ENCODE measurements at regions not wholly inside any gene's neighbourhood (a gene's known extent, or its start where the extent isn't known, plus 50 kb on each side); places are given as distances from the start of the nearest gene placed in this dataset. TPM values are rescaled to one million over a fixed set of nuclear protein-coding genes. Genes with fewer than 3 reads are reported as not detected.

GRCh38 chr10:79012567-79012966, 56.2 kb upstream of the ZMIZ1 start:
- H3K4me3 ChIP-seq (ENCODE audit: low read depth, low read length) = no peak overlapping the region
- TF ChIP-seq CTCF (IDR thresholded peaks at IDR 0.05; ENCODE audit: insufficient read depth, low read depth, low read length) = no peak
- DNase-seq (ENCODE audit: low read depth) = no peak

GRCh38 chr10:79013406-79013987, 55.3 kb upstream of the ZMIZ1 start:
- H3K4me3 ChIP-seq (ENCODE audit: low read depth, low read length) = no peak overlapping the region
- no peak for DNase-seq (ENCODE audit: low read depth)
- TF ChIP-seq CTCF (IDR thresholded peaks at IDR 0.05; ENCODE audit: insufficient read depth, low read depth, low read length) = no peak

- no peak for TF ChIP-seq CTCF (IDR thresholded peaks at IDR 0.05; ENCODE audit: insufficient read depth, low read depth, low read length)
- no peak for DNase-seq (ENCODE audit: low read depth)
- no peak overlapping the region for H3K4me3 ChIP-seq (ENCODE audit: low read depth, low read length)
Measured at GRCh38 chr10:79014796-79015195, 54.0 kb upstream of the ZMIZ1 start.

- no peak for TF ChIP-seq CTCF (IDR thresholded peaks at IDR 0.05; ENCODE audit: insufficient read depth, low read depth, low read length)
- no peak overlapping the region for H3K4me3 ChIP-seq (ENCODE audit: low read depth, low read length)
- DNase-seq (ENCODE audit: low read depth) = no peak
Measured at GRCh38 chr10:79017882-79018520, 50.8 kb upstream of the ZMIZ1 start.

- peak; percentile 73 for DNase-seq (ENCODE audit: low read depth)
- TF ChIP-seq CTCF (IDR thresholded peaks at IDR 0.05; ENCODE audit: insufficient read depth, low read depth, low read length) = no peak
- no peak overlapping the region for H3K4me3 ChIP-seq (ENCODE audit: low read depth, low read length)
Measured at GRCh38 chr10:79018521-79019011, 50.2 kb upstream of the ZMIZ1 start.

Small RNA genes in the stretch of these regions (small RNA-seq; reads per million reads assigned to genes)
- gene RF00056 = not detected

Measured in fibroblast of villous mesenchyme (primary cell).